IPS-NIHi11 (cell line): ENCODE measurements at regions not wholly inside any gene's neighbourhood (a gene's known extent, or its start where the extent isn't known, plus 50 kb on each side); places are given as distances from the start of the nearest gene placed in this dataset.
A peak's percentile ranks its signal among the peaks of the same experiment; 100 is the strongest.
"Not testable (repeated sequence)": the region's sequence is repeated elsewhere in the genome, so short reads cannot be mapped to it uniquely, and the experiment has no call there.

Experiments
- DNase-seq: peaks from one replicate; pipeline ENCODE4 v3.0.0; 2012; ENCODE audit warnings: mixed read lengths, low spot score

GRCh38 chr5:60546207-60546606 lies 153.8 kb downstream of the DEPDC1B start:
- DNase-seq, result no peak

GRCh38 chr5:60545551-60545950 lies 154.4 kb downstream of the DEPDC1B start:
- no peak for DNase-seq

- DNase-seq, result no peak
Measured at GRCh38 chr5:60544142-60544541, 155.8 kb downstream of the DEPDC1B start.

- DNase-seq, result no peak
Measured at GRCh38 chr5:60541980-60542379, 158.0 kb downstream of the DEPDC1B start.

GRCh38 chr5:60540856-60541805 lies 158.8 kb downstream of the DEPDC1B start:
- DNase-seq, result peak; percentile 39

- no peak for DNase-seq
Measured at GRCh38 chr5:60538955-60539866, 160.8 kb downstream of the DEPDC1B start.

GRCh38 chr5:60538426-60538825 lies 161.5 kb downstream of the DEPDC1B start:
- no peak for DNase-seq

- DNase-seq, result no peak
Measured at GRCh38 chr5:60535951-60536350, 164.0 kb downstream of the DEPDC1B start.

GRCh38 chr5:60535198-60535597 lies 164.8 kb downstream of the DEPDC1B start:
- no peak for DNase-seq

GRCh38 chr5:60533789-60534188 lies 166.2 kb downstream of the DEPDC1B start:
- DNase-seq, result no peak

- DNase-seq, result not testable (repeated sequence)
Measured at GRCh38 chr5:60532796-60533195, 167.2 kb downstream of the DEPDC1B start.

- not testable (repeated sequence) for DNase-seq
Measured at GRCh38 chr5:60530144-60530848, 169.7 kb downstream of the DEPDC1B start.

GRCh38 chr5:60529001-60529400 lies 171.0 kb downstream of the DEPDC1B start:
- DNase-seq, result no peak

- DNase-seq, result no peak
Measured at GRCh38 chr5:60527072-60527471, 172.9 kb downstream of the DEPDC1B start.

GRCh38 chr5:60526336-60526875 lies 173.6 kb downstream of the DEPDC1B start:
- no peak for DNase-seq

GRCh38 chr5:60522292-60522905 lies 177.6 kb downstream of the DEPDC1B start:
- DNase-seq, result no peak

- no peak for DNase-seq
Measured at GRCh38 chr5:60521376-60522291, 178.3 kb downstream of the DEPDC1B start.

- no peak for DNase-seq
Measured at GRCh38 chr5:60520451-60521227, 179.3 kb downstream of the DEPDC1B start.

GRCh38 chr5:60519372-60519771 lies 180.6 kb downstream of the DEPDC1B start:
- no peak for DNase-seq
